H9 (cell line): ENCODE measurements at regions not wholly inside any gene's neighbourhood (a gene's known extent, or its start where the extent isn't known, plus 50 kb on each side); places are given as distances from the start of the nearest gene placed in this dataset.

ENCODE experiments used
- DNase-seq: peaks from one replicate; pipeline ENCODE4 v3.0.0-alpha.2; 2017
- H2AFZ ChIP-seq: one replicate; pipeline ENCODE4 v1.6.1; 2013; ENCODE audit warnings: mild to moderate bottlenecking, low read length, control low read depth, moderate library complexity
- H2AK5ac ChIP-seq: 2 replicates; pipeline ENCODE4 v1.6.1; 2013; ENCODE audit warnings: low read length, control low read depth, mixed read lengths; ENCODE audit not compliant: insufficient read length
- H2BK120ac ChIP-seq: one replicate; pipeline ENCODE4 v1.6.1; 2013; ENCODE audit warnings: low read depth, mild to moderate bottlenecking, low read length, control low read depth, inconsistent platforms; ENCODE audit not compliant: poor library complexity, severe bottlenecking
- H2BK12ac ChIP-seq: 2 replicates; pipeline ENCODE4 v1.6.1; 2013; ENCODE audit warnings: low read length, control low read depth, mixed read lengths, low read depth; ENCODE audit not compliant: insufficient read length
- H2BK15ac ChIP-seq: 2 replicates; pipeline ENCODE4 v1.6.1; 2013; ENCODE audit warnings: low read depth, low read length, control low read depth
- H2BK20ac ChIP-seq: one replicate; pipeline ENCODE4 v1.6.1; 2013; ENCODE audit warnings: low read depth, mild to moderate bottlenecking, low read length, control low read depth, inconsistent platforms; ENCODE audit not compliant: poor library complexity, severe bottlenecking
- H2BK5ac ChIP-seq: 2 replicates; pipeline ENCODE4 v1.6.1; 2013; ENCODE audit warnings: low read length, control low read depth, mixed read lengths; ENCODE audit not compliant: insufficient read length
- H3K14ac ChIP-seq: 2 replicates; pipeline ENCODE4 v1.6.1; 2013; ENCODE audit warnings: low read length, control low read depth; ENCODE audit not compliant: insufficient read depth
- H3K18ac ChIP-seq: 2 replicates; pipeline ENCODE4 v1.6.1; 2013; ENCODE audit warnings: low read depth, mild to moderate bottlenecking, mixed read lengths, low read length, control low read depth; ENCODE audit not compliant: insufficient read length
- H3K23ac ChIP-seq: 2 replicates; pipeline ENCODE4 v1.6.1; 2013; ENCODE audit warnings: low read length, control low read depth, mixed read lengths, low read depth; ENCODE audit not compliant: insufficient read length
- H3K23me2 ChIP-seq: 2 replicates; pipeline ENCODE4 v1.6.1; 2013; ENCODE audit warnings: low read depth, mild to moderate bottlenecking, mixed read lengths, low read length, control low read depth; ENCODE audit not compliant: insufficient read length, poor library complexity, severe bottlenecking
- H3K27ac ChIP-seq: 2 replicates; pipeline ENCODE4 v1.5.1; 2013; ENCODE audit warnings: low read length, control low read depth, mixed read lengths, low read depth; ENCODE audit not compliant: insufficient read length
- H3K27me3 ChIP-seq: 2 replicates; pipeline ENCODE4 v1.6.1; 2013; ENCODE audit warnings: low read length, control low read depth, inconsistent platforms; ENCODE audit not compliant: insufficient read depth
- H3K4ac ChIP-seq: 2 replicates; pipeline ENCODE4 v1.6.1; 2013; ENCODE audit warnings: low read depth, mild to moderate bottlenecking, control low read depth, inconsistent platforms, low read length, moderate library complexity
- H3K4me1 ChIP-seq: 2 replicates; pipeline ENCODE4 v1.6.1; 2013; ENCODE audit warnings: low read length, control low read depth, inconsistent platforms; ENCODE audit not compliant: insufficient read depth
- H3K4me2 ChIP-seq: 2 replicates; pipeline ENCODE4 v1.6.1; 2013; ENCODE audit warnings: low read length, control low read depth, mixed read lengths; ENCODE audit not compliant: insufficient read length, insufficient read depth
- H3K56ac ChIP-seq: 2 replicates; pipeline ENCODE4 v1.6.1; 2013; ENCODE audit warnings: low read depth, mild to moderate bottlenecking, mixed read lengths, low read length, control low read depth; ENCODE audit not compliant: insufficient read length
- H3K79me1 ChIP-seq: 2 replicates; pipeline ENCODE4 v1.6.1; 2013; ENCODE audit warnings: low read depth, mild to moderate bottlenecking, moderate library complexity, low read length, control low read depth, inconsistent platforms; ENCODE audit not compliant: insufficient read depth, poor library complexity, severe bottlenecking
- H3K79me2 ChIP-seq: 2 replicates; pipeline ENCODE4 v1.6.1; 2013; ENCODE audit warnings: low read length, control low read depth, inconsistent platforms; ENCODE audit not compliant: insufficient read depth
- H3K9ac ChIP-seq: 2 replicates; pipeline ENCODE4 v1.6.1; 2013; ENCODE audit warnings: low read length, control low read depth, mixed read lengths; ENCODE audit not compliant: insufficient read length; ENCODE audit errors: extremely low read depth
- H3K9me3 ChIP-seq: one replicate; pipeline ENCODE4 v1.6.1; 2013; ENCODE audit warnings: low read depth, low read length, inconsistent platforms; ENCODE audit not compliant: control insufficient read depth
- H3T11ph ChIP-seq: one replicate; pipeline ENCODE4 v1.6.1; 2013; ENCODE audit warnings: mild to moderate bottlenecking, low read length, control low read depth, inconsistent platforms
- H4K20me1 ChIP-seq: one replicate; pipeline ENCODE4 v1.6.1; 2013; ENCODE audit not compliant: control insufficient read depth, insufficient read length, insufficient read depth
- H4K5ac ChIP-seq: 2 replicates; pipeline ENCODE4 v1.6.1; 2013; ENCODE audit warnings: low read depth, mild to moderate bottlenecking, mixed read lengths, low read length, control low read depth; ENCODE audit not compliant: insufficient read length
- H4K8ac ChIP-seq: replicated peaks from 2 replicates; pipeline ENCODE4 v1.6.1; 2013; ENCODE audit warnings: low read length, control low read depth, mixed read lengths, low read depth; ENCODE audit not compliant: insufficient read length
- H4K91ac ChIP-seq: 2 replicates; pipeline ENCODE4 v1.6.1; 2013; ENCODE audit warnings: low read depth, mild to moderate bottlenecking, moderate library complexity, mixed read lengths, low read length, control low read depth; ENCODE audit not compliant: insufficient read length
- H3K27ac Mint-ChIP-seq, 3 experiments: 2 replicates in 2 of 3; 3 replicates in 1 of 3; pipeline ENCODE4 v1.8.0; 2020 to 2021; ENCODE audit warnings: mixed read lengths in 3 of 3, mild to moderate bottlenecking in 1 of 3, moderate library complexity in 1 of 3
- H3K27me3 Mint-ChIP-seq: 2 replicates; pipeline ENCODE4 v1.8.0; 2021; ENCODE audit warnings: low read depth, mild to moderate bottlenecking, moderate library complexity, mixed read lengths
- H3K36me3 Mint-ChIP-seq, 3 experiments: 2 replicates in 2 of 3; 3 replicates in 1 of 3; pipeline ENCODE4 v1.8.0; 2020 to 2021; ENCODE audit warnings: low read depth in 3 of 3, mixed read lengths in 3 of 3; ENCODE audit not compliant: insufficient read depth in 1 of 3
- H3K4me1 Mint-ChIP-seq, 2 experiments: 2 replicates each; pipeline ENCODE4 v1.8.0; 2020; ENCODE audit warnings: mixed read lengths in 2 of 2
- H3K4me3 Mint-ChIP-seq, 2 experiments: 2 replicates in 1 of 2; 3 replicates in 1 of 2; pipeline ENCODE4 v1.8.0; 2020 to 2021; ENCODE audit warnings: mild to moderate bottlenecking in 2 of 2, mixed read lengths in 2 of 2, moderate library complexity in 1 of 2
- H3K9me3 Mint-ChIP-seq, 2 experiments: 2 replicates in 1 of 2; 3 replicates in 1 of 2; pipeline ENCODE4 v1.8.0; 2020; ENCODE audit warnings: mild to moderate bottlenecking in 2 of 2, mixed read lengths in 2 of 2, moderate library complexity in 1 of 2
- WGBS: extraction: QIAGEN DNeasy Blood & Tissue Kit; methylation state at CpG from one replicate; pipeline ENCODE4 v1.1.7; 2013; ENCODE audit warnings: missing lambda C conversion rate, low lambda C conversion rate, mixed read lengths; ENCODE audit not compliant: insufficient read length; ENCODE audit errors: extremely low coverage; 5-methylcytosine and 5-hydroxymethylcytosine counted together
- TF ChIP-seq, protein P1 (sequence below): fragments of 200-600 bp; sonication (generic); conservative IDR thresholded peaks from 3 replicates; pipeline ENCODE4 v1.8.0; 2021; ENCODE audit warnings: antibody characterized with exemption, mild to moderate bottlenecking

DNA sequence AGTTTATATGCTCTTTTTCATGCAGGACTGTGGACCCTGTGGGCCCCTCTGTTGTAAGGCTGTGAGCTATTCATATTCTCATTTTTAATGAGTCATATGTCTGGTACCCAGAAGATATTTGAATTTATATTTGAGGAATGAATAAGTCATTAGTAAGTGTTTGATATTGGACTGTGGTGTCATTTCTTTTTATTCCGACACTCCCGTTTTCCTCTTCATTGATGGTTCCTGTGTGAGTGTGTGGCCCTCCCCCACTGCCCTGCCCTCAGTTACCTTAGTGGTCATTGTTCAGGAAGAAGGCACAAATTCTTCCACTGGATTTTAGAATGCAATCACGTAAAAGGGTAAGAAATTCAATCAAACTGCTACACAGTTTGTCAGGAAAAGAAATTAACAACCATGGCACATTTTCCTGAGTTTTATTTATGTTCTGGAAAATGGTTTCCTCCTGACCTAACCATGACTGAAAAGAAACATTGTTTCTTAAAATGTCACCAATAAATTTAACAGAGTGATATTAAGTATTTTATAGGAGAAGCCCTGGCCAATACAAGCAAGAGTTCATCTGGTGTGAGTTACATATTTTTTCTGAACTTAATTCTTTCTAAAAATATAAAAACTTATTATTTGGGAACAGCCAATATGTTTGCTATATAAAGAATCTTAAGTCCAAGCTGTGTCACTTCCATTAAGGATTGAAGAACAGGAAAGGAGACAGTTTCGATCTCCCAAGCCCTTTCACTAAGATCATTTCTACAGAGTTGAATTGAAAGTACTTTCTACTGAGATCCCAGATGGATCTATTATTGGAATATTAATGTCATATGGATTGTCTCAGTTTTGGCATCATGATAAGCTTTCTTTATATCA, 370.5 kb upstream of the ANXA10 start:
- H3K27me3 Mint-ChIP-seq, result no peaks in the 10 kb centered on the region
- Histone ChIP-seq H4K20me1 (no peaks in the 10 kb centered on the region), H3K14ac (no peak overlapping the region), H3K9ac (no peak overlapping the region), H2BK120ac (no peak overlapping the region), H2BK12ac (no peak overlapping the region), H4K5ac (no peak overlapping the region), H4K8ac (no peak overlapping the region), H3K4me2 (no peak overlapping the region), H3K79me2 (no peaks in the 10 kb centered on the region), H3K4ac (no peak overlapping the region), H3K27me3 (no peaks in the 10 kb centered on the region), H3K4me1 (no peaks in the 10 kb centered on the region), H2BK5ac (no peak overlapping the region), H2BK20ac (no peak overlapping the region), H3K56ac (no peak overlapping the region), H2BK15ac (no peak overlapping the region), H3K23me2 (no peaks in the 10 kb centered on the region), H3K79me1 (no peaks in the 10 kb centered on the region), H2AK5ac (no peak overlapping the region), H3T11ph (no peak overlapping the region), H3K23ac (no peak overlapping the region), H3K18ac (no peak overlapping the region), H3K27ac (no peak overlapping the region), H2AFZ (no peak overlapping the region), H3K9me3 (no peaks in the 10 kb centered on the region), H4K91ac (no peak overlapping the region)
- no peak overlapping the region for H3K4me3 Mint-ChIP-seq
- DNase-seq, result no peak
- H3K36me3 Mint-ChIP-seq, result no peaks in the 10 kb centered on the region; a peak in 2 of 7 replicates
- peaks cover 0 to 2% of the 10 kb centered on the region in 2 experiments; a peak in 3 of 5 replicates for H3K9me3 Mint-ChIP-seq
- TF ChIP-seq, protein P1, sequence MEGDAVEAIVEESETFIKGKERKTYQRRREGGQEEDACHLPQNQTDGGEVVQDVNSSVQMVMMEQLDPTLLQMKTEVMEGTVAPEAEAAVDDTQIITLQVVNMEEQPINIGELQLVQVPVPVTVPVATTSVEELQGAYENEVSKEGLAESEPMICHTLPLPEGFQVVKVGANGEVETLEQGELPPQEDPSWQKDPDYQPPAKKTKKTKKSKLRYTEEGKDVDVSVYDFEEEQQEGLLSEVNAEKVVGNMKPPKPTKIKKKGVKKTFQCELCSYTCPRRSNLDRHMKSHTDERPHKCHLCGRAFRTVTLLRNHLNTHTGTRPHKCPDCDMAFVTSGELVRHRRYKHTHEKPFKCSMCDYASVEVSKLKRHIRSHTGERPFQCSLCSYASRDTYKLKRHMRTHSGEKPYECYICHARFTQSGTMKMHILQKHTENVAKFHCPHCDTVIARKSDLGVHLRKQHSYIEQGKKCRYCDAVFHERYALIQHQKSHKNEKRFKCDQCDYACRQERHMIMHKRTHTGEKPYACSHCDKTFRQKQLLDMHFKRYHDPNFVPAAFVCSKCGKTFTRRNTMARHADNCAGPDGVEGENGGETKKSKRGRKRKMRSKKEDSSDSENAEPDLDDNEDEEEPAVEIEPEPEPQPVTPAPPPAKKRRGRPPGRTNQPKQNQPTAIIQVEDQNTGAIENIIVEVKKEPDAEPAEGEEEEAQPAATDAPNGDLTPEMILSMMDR, result no peak
- no CpG with 5 or more reads among the region's 4 CpGs for WGBS
- H3K27ac Mint-ChIP-seq, result no peak overlapping the region
- H3K4me1 Mint-ChIP-seq, result no peaks in the 10 kb centered on the region
